Epithelial cell of esophagus (primary cell): ENCODE measurements at regions not wholly inside any gene's neighbourhood (a gene's known extent, or its start where the extent isn't known, plus 50 kb on each side); places are given as distances from the start of the nearest gene placed in this dataset.
A peak's percentile ranks its signal among the peaks of the same experiment; 100 is the strongest.

Experiments used
- DNase-seq: peaks from one replicate; pipeline ENCODE4 v3.0.0; 2010; ENCODE audit warnings: low read depth
- H3K4me3 ChIP-seq: 2 replicates; pipeline ENCODE4 v1.5.1; 2011; ENCODE audit warnings: mild to moderate bottlenecking, low read length, control low read depth
- CTCF ChIP-seq: IDR thresholded peaks from 2 replicates; pipeline ENCODE4 v1.5.1; 2011; ENCODE audit warnings: low read depth, mild to moderate bottlenecking, low read length, control low read depth, inconsistent platforms; ENCODE audit not compliant: insufficient read depth; ENCODE audit errors: missing control alignments

GRCh38 chr2:13218205-13218604 lies 501.5 kb downstream of the TRIB2 start:
- no peak for TF ChIP-seq CTCF

GRCh38 chr2:13227578-13227977 lies 510.8 kb downstream of the TRIB2 start:
- TF ChIP-seq CTCF: no peak
- H3K4me3 ChIP-seq: no peak overlapping the region
- DNase-seq: no peak

More at GRCh38 chr2:13218205-13218604, 501.5 kb downstream of the TRIB2 start:
- no peak for DNase-seq
- H3K4me3 ChIP-seq: no peak overlapping the region

DNA sequence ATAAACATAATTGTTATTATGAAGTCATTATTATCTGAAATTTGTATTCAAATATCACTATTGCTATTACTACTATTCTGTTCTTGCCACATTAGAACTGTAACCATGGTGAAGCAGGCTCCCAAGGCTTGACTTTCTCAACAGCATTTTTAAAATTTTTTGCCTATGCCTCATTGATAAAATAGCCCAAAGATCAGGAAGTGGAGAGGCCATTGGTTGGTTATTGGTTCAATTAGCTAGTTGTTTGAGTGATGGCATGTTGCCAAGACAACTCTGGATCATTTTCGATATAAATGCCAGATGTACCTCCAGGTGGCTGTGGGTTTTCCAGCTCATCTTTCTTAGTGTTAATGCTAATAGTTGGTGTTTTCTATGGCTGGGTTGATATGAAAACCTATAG lies 513.5 kb downstream of the TRIB2 start:
- peak; percentile 4 for DNase-seq
- TF ChIP-seq CTCF: no peak
- no peak overlapping the region for H3K4me3 ChIP-seq

DNA sequence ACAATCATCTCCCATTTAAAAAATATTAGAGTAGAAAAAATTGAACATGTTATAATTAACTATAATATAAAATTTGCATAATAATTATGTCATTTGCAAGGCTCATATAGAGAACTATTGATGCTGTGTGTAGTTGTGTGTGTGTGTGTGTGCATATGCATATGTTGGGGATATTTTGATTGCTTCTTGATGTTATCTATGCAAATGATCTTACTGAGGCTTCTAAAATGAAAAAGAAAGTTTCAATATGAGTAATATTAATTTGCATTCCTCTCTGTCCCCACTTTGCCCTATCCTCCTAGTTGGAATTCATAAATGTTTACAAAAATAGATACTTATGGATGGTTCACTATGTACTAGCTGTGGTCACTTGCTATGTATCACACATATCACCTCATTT lies 523.3 kb downstream of the TRIB2 start:
- TF ChIP-seq CTCF: no peak
- H3K4me3 ChIP-seq: no peak overlapping the region
- DNase-seq: no peak

DNA sequence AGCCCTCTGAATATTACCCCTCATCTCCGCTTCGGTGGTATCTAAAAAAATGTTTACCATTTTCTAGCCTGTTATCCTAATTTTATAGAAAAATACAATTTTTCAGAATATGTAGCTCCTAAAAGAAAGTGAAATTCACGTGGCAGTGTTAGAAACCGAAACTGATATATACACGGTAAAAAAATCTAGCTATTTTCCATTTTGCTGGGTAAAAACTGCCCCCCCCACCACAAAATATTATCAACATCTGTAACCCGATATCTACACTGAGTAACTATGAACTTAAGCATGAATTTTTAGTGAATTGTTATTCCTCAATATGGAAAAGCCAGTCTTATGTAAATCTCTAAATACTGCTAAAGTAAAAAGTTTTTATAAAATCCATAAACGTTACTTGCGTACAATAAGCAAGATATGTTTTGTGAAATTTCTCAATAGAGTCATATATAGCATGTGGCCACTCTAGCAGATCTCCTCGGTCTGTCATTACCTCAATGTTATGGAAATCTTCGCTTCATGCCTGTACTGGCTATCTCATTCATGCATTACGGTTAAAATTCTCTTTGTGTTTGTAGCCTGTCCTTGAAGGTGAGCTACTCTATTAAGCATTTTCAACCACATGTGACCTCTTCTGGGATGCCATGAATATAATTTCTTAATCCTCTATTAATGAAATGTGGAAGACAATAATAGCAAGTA lies 524.2 kb downstream of the TRIB2 start:
- no peak for DNase-seq
- no peak overlapping the region for H3K4me3 ChIP-seq
- TF ChIP-seq CTCF: no peak

DNA sequence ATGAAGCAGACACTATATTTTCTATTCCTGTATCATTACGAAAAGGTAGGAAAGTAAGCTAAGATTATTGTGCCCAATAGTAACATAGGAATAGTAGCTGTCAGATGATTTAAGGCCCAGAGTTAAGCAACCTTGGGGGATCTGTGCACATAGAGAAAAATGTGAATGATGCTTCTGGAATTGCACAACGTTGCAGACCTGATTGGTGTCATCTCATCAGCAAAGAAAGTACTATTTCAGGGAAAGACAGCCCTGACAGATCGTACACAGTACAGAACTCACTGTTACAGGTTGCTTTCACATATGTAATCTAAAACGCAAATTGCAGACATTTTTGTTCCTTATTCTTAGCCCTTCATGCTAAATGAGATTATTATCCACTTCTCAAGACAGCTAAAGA lies 535.9 kb downstream of the TRIB2 start:
- DNase-seq: peak; percentile 9
- no peak for TF ChIP-seq CTCF
- H3K4me3 ChIP-seq: no peak overlapping the region

DNA sequence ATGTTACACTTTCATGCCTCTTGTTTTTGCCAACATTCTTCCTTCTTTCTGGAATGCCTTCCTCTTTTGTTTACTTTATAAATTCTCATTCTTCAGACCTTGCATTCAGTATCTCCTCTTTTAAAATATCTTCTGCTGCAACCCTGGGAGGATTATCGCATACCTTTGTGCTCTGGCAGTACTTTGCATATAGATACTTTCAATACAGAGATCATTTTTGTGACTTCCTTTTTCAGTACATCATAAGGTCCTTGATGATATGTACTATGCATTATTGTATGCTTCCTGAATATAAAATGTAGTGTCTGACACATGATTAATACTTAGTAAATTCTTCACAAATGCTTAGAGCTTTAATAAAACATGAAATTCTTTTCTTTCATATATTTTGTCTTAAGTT lies 538.7 kb downstream of the TRIB2 start:
- no peak for DNase-seq
- no peak overlapping the region for H3K4me3 ChIP-seq
- no peak for TF ChIP-seq CTCF
